OCI-LY7 (cell line): ENCODE measurements at regions not wholly inside any gene's neighbourhood (a gene's known extent, or its start where the extent isn't known, plus 50 kb on each side); places are given as distances from the start of the nearest gene placed in this dataset.

Experiments used
- EZH2phosphoT487 ChIP-seq: fragments of 200-600 bp; sonication (generic); IDR thresholded peaks from 2 replicates; pipeline ENCODE4 v1.6.1; 2018; ENCODE audit warnings: low read depth, borderline replicate concordance, mild to moderate bottlenecking, mixed run types, antibody characterized with exemption, low read length, moderate library complexity, mixed read lengths
- TF ChIP-seq, protein P1 (sequence below): fragments of 200-600 bp; sonication (generic); conservative IDR thresholded peaks from 2 replicates; pipeline ENCODE4 v1.5.1; 2014; ENCODE audit warnings: mild to moderate bottlenecking, antibody characterized with exemption, low read length, moderate library complexity, mixed read lengths

DNA sequence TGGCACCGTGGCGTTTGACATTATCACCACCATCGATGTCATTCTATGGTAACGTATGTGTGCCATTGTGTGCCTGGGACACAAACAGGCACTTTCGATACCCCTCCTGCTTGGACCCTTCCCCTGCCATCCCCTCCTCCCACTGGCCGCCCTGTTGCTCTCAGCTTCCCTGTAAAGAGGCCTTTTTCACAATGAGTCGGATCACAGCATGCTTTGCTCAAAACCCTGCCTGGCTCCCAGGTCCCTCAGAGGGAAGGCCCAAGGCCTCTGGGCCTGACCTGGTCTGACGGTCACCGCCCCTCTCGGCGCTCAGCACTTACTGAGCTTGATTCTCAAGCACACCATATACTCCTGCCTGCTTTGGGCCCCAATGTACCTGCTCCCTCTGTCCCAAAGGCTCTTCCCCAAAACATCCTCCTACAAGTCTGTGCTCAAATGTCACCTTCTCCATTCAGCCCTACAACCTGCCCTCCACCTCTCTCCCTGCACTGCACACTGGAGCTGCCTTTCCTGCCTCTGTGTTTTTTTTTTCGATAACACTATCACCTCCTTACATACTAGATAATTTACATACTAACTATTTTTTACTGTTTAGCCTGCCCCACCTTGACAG lies 303.8 kb downstream of the SOX9 start:
- TF ChIP-seq, protein P1, sequence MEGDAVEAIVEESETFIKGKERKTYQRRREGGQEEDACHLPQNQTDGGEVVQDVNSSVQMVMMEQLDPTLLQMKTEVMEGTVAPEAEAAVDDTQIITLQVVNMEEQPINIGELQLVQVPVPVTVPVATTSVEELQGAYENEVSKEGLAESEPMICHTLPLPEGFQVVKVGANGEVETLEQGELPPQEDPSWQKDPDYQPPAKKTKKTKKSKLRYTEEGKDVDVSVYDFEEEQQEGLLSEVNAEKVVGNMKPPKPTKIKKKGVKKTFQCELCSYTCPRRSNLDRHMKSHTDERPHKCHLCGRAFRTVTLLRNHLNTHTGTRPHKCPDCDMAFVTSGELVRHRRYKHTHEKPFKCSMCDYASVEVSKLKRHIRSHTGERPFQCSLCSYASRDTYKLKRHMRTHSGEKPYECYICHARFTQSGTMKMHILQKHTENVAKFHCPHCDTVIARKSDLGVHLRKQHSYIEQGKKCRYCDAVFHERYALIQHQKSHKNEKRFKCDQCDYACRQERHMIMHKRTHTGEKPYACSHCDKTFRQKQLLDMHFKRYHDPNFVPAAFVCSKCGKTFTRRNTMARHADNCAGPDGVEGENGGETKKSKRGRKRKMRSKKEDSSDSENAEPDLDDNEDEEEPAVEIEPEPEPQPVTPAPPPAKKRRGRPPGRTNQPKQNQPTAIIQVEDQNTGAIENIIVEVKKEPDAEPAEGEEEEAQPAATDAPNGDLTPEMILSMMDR, result no peak
- no peak for TF ChIP-seq EZH2phosphoT487
